GM10248 (cell line): ENCODE measurements at regions not wholly inside any gene's neighbourhood (a gene's known extent, or its start where the extent isn't known, plus 50 kb on each side); places are given as distances from the start of the nearest gene placed in this dataset.

ENCODE experiments used
- CTCF ChIA-PET: fragments of 300-600 bp; sonication (Branson Sonifier 250); formaldehyde crosslinking; extraction: SDS; loops from one replicate; lab custom pipeline; 2021; ENCODE audit warnings: antibody characterized with exemption; lab: Yijun Ruan, JAX
- POLR2A ChIA-PET: fragments of 350-650 bp; sonication (Branson Sonifier 250); formaldehyde crosslinking; extraction: SDS; loops from one replicate; lab custom pipeline; 2020; ENCODE audit warnings: antibody characterized with exemption; lab: Yijun Ruan, JAX
- DNase-seq: peaks from one replicate; pipeline ENCODE4 v3.0.0; 2012; ENCODE audit errors: extremely low spot score
- CTCF ChIP-seq: IDR thresholded peaks from 2 replicates; pipeline ENCODE4 v1.5.1; 2012; ENCODE audit warnings: mild to moderate bottlenecking, low read depth; ENCODE audit errors: extremely low read depth, missing control alignments, control extremely low read depth

- ChIA-PET POLR2A (no interaction called here), CTCF (interaction anchor here (1.3 kb wide), 1 partner anchor 17 kb away, joined by 3 read pairs; no protein-coding TSS in a partner anchor)
- TF ChIP-seq CTCF, result no peak
Measured at GRCh38 chr7:118621810-118622360, 397.4 kb downstream of the ANKRD7 start.

GRCh38 chr7:118626739-118627138, 402.2 kb downstream of the ANKRD7 start:
- ChIA-PET POLR2A (no interaction called here), CTCF (no interaction called here)
- no peak for TF ChIP-seq CTCF
- no peak for DNase-seq

More at GRCh38 chr7:118621810-118622360, 397.4 kb downstream of the ANKRD7 start:
- no peak for DNase-seq

GRCh38 chr7:118627467-118627866, 403.0 kb downstream of the ANKRD7 start:
- no peak for DNase-seq
- ChIA-PET POLR2A (no interaction called here), CTCF (no interaction called here)
- TF ChIP-seq CTCF, result no peak

- TF ChIP-seq CTCF, result no peak
- DNase-seq, result no peak
- ChIA-PET CTCF (interaction anchor here (1.1 to 1.5 kb wide), 4 partner anchors 14 to 546 kb away, joined by 3 to 5 read pairs (median 3); no protein-coding TSS in a partner anchor), POLR2A (no interaction called here)
Measured at GRCh38 chr7:118629898-118630438, 405.5 kb downstream of the ANKRD7 start.

GRCh38 chr7:118642396-118642795, 417.9 kb downstream of the ANKRD7 start:
- POLR2A ChIA-PET, result no interaction called here
- TF ChIP-seq CTCF, result no peak
- no peak for DNase-seq
- CTCF ChIA-PET, result interaction anchor here (1.9 kb wide), 1 partner anchor 9 kb away, joined by 5 read pairs; no protein-coding TSS in a partner anchor

GRCh38 chr7:118644346-118644745, 419.8 kb downstream of the ANKRD7 start:
- TF ChIP-seq CTCF, result no peak
- ChIA-PET CTCF (interaction anchor here (1.3 to 1.4 kb wide), 2 partner anchors 9 to 14 kb away, joined by 3 to 5 read pairs; no protein-coding TSS in a partner anchor), POLR2A (no interaction called here)
- DNase-seq, result no peak
